ENCODE measurements at regions not wholly inside any gene's neighbourhood (a gene's known extent, or its start where the extent isn't known, plus 50 kb on each side); places are given as distances from the start of the nearest gene placed in this dataset.

- no peak overlapping the region for H3K9ac ChIP-seq (ENCODE audit: low read length)
- H4K20me1 ChIP-seq (ENCODE audit: low read depth, low read length), result no peaks in the 10 kb centered on the region
- H3K4me3 ChIP-seq (ENCODE audit: insufficient read depth, low read length, poor library complexity, severe bottlenecking), result no peak overlapping the region
- no peaks in the 10 kb centered on the region for H3K36me3 ChIP-seq (ENCODE audit: low read length)
- no peaks in the 10 kb centered on the region for H3F3A ChIP-seq (ENCODE audit: insufficient read depth)
- no peak overlapping the region for H2AFZ ChIP-seq (ENCODE audit: low read depth, low read length, severe bottlenecking)
- H3K4me2 ChIP-seq (ENCODE audit: low read depth, low read length, poor library complexity, severe bottlenecking), result no peak overlapping the region
- no peaks in the 10 kb centered on the region for H3K79me2 ChIP-seq (ENCODE audit: insufficient read depth, low read length)
- no peak overlapping the region for H3K27ac ChIP-seq (ENCODE audit: low read depth, low read length)
- H3K9me3 ChIP-seq (ENCODE audit: insufficient read depth, low read length), result no peaks in the 10 kb centered on the region
- no peaks in the 10 kb centered on the region for H3K27me3 ChIP-seq (ENCODE audit: low read length)
- TF ChIP-seq EZH2phosphoT487 (conservative IDR thresholded peaks at IDR 0.05; ENCODE audit: low read length) (no peak), CTCF (IDR thresholded peaks at IDR 0.05; ENCODE audit: insufficient read depth, low read length, poor library complexity, severe bottlenecking) (peak; percentile 70)
- H3K9me2 ChIP-seq (replicated peaks; ENCODE audit: insufficient read depth, low read length), result no peaks in the 10 kb centered on the region
Observed at GRCh38 chr14:62126879-62127478, 364.8 kb downstream of the SNAPC1 start.

GRCh38 chr14:62130441-62130840 is 368.2 kb downstream of the SNAPC1 start:
- no peak overlapping the region for H3K9ac ChIP-seq (ENCODE audit: low read length)
- H3K79me2 ChIP-seq (ENCODE audit: insufficient read depth, low read length), result no peaks in the 10 kb centered on the region
- no peak for TF ChIP-seq EZH2phosphoT487 (conservative IDR thresholded peaks at IDR 0.05; ENCODE audit: low read length)
- TF ChIP-seq CTCF (IDR thresholded peaks at IDR 0.05; ENCODE audit: insufficient read depth, low read length, poor library complexity, severe bottlenecking), result no peak
- H4K20me1 ChIP-seq (ENCODE audit: low read depth, low read length), result no peaks in the 10 kb centered on the region
- no peak overlapping the region for H2AFZ ChIP-seq (ENCODE audit: low read depth, low read length, severe bottlenecking)
- no peaks in the 10 kb centered on the region for H3F3A ChIP-seq (ENCODE audit: insufficient read depth)
- H3K4me2 ChIP-seq (ENCODE audit: low read depth, low read length, poor library complexity, severe bottlenecking), result no peak overlapping the region
- H3K27me3 ChIP-seq (ENCODE audit: low read length), result no peaks in the 10 kb centered on the region
- H3K36me3 ChIP-seq (ENCODE audit: low read length), result no peaks in the 10 kb centered on the region
- no peaks in the 10 kb centered on the region for H3K9me3 ChIP-seq (ENCODE audit: insufficient read depth, low read length)
- H3K27ac ChIP-seq (ENCODE audit: low read depth, low read length), result no peak overlapping the region
- no peak overlapping the region for H3K4me3 ChIP-seq (ENCODE audit: insufficient read depth, low read length, poor library complexity, severe bottlenecking)
- no peaks in the 10 kb centered on the region for H3K9me2 ChIP-seq (replicated peaks; ENCODE audit: insufficient read depth, low read length)

GRCh38 chr14:62133776-62134550 is 371.7 kb downstream of the SNAPC1 start:
- TF ChIP-seq CTCF (IDR thresholded peaks at IDR 0.05; ENCODE audit: insufficient read depth, low read length, poor library complexity, severe bottlenecking), result no peak
- no peak for TF ChIP-seq EZH2phosphoT487 (conservative IDR thresholded peaks at IDR 0.05; ENCODE audit: low read length)
- Histone ChIP-seq H3K79me2 (ENCODE audit: insufficient read depth, low read length) (no peaks in the 10 kb centered on the region), H3K27ac (ENCODE audit: low read depth, low read length) (no peak overlapping the region), H3K9me2 (replicated peaks; ENCODE audit: insufficient read depth, low read length) (no peaks in the 10 kb centered on the region), H2AFZ (ENCODE audit: low read depth, low read length, severe bottlenecking) (no peak overlapping the region), H3K9ac (ENCODE audit: low read length) (no peak overlapping the region), H4K20me1 (ENCODE audit: low read depth, low read length) (no peaks in the 10 kb centered on the region), H3K27me3 (ENCODE audit: low read length) (no peaks in the 10 kb centered on the region), H3F3A (ENCODE audit: insufficient read depth) (no peaks in the 10 kb centered on the region), H3K36me3 (ENCODE audit: low read length) (no peaks in the 10 kb centered on the region), H3K4me2 (ENCODE audit: low read depth, low read length, poor library complexity, severe bottlenecking) (no peak overlapping the region), H3K9me3 (ENCODE audit: insufficient read depth, low read length) (no peaks in the 10 kb centered on the region), H3K4me3 (ENCODE audit: insufficient read depth, low read length, poor library complexity, severe bottlenecking) (no peak overlapping the region)

Data from SU-DHL-6 (cell line).